Prostate gland (tissue), 2 donors: ENCODE measurements at regions not wholly inside any gene's neighbourhood (a gene's known extent, or its start where the extent isn't known, plus 50 kb on each side); places are given as distances from the start of the nearest gene placed in this dataset.

Experiments
- POLR2A ChIP-seq: fragments of 450-650 bp; IDR thresholded peaks from one replicate; pipeline ENCODE4 v1.6.1; 2016; ENCODE audit warnings: antibody characterized with exemption, mild to moderate bottlenecking
- POLR2AphosphoS5 ChIP-seq: sonication (generic); formaldehyde crosslinking; IDR thresholded peaks from one replicate; pipeline ENCODE4 v1.6.1; 2017; ENCODE audit warnings: antibody characterized with exemption
- TF ChIP-seq, protein P1 (sequence below), 4 experiments: fragments of 200-600 bp in 2 of 4; fragments of 450-650 bp in 2 of 4; sonication (generic) in 2 of 4; IDR thresholded peaks; 1 replicate in 3 of 4; 2 replicates in 1 of 4; pipeline ENCODE4 v1.5.1; 2016 to 2019; ENCODE audit warnings: antibody characterized with exemption in 4 of 4, mild to moderate bottlenecking in 2 of 4, moderate library complexity in 2 of 4

DNA sequence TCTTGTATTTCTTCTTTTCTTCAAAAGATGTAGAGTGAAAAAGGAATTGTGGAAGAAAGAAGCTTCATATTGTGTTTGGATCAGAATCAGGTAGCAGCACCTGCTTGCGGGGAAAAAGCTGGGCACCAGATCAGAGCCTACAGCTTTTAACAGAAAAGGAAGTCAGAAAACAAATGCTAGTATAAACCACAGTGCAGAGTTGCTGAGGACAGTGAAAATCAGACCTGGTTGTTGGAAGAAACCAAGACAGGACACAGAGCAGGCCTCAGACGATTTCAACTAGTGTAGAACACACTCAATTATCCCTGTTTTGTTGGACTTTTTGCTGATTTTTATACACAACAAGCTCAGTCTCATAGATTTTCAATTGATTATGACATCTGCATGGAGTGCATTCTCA lies 221.4 kb downstream of the PTN start:
- TF ChIP-seq, protein P1, sequence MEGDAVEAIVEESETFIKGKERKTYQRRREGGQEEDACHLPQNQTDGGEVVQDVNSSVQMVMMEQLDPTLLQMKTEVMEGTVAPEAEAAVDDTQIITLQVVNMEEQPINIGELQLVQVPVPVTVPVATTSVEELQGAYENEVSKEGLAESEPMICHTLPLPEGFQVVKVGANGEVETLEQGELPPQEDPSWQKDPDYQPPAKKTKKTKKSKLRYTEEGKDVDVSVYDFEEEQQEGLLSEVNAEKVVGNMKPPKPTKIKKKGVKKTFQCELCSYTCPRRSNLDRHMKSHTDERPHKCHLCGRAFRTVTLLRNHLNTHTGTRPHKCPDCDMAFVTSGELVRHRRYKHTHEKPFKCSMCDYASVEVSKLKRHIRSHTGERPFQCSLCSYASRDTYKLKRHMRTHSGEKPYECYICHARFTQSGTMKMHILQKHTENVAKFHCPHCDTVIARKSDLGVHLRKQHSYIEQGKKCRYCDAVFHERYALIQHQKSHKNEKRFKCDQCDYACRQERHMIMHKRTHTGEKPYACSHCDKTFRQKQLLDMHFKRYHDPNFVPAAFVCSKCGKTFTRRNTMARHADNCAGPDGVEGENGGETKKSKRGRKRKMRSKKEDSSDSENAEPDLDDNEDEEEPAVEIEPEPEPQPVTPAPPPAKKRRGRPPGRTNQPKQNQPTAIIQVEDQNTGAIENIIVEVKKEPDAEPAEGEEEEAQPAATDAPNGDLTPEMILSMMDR (IDR thresholded peaks at IDR 0.05), result no peak
- no peak for TF ChIP-seq POLR2AphosphoS5
- no peak for TF ChIP-seq POLR2A
